Loucy (cell line): ENCODE measurements at regions not wholly inside any gene's neighbourhood (a gene's known extent, or its start where the extent isn't known, plus 50 kb on each side); places are given as distances from the start of the nearest gene placed in this dataset.

ENCODE experiments used
- EZH2phosphoT487 ChIP-seq: fragments of 200-600 bp; IDR thresholded peaks from 2 replicates; pipeline ENCODE4 v1.6.1; 2018; ENCODE audit warnings: antibody characterized with exemption, mild to moderate bottlenecking, moderate library complexity, borderline replicate concordance
- TF ChIP-seq, protein P1 (sequence below): fragments of 200-600 bp; sonication (generic); conservative IDR thresholded peaks from 2 replicates; pipeline ENCODE4 v1.5.1; 2014; ENCODE audit warnings: mild to moderate bottlenecking, antibody characterized with exemption, low read length

DNA sequence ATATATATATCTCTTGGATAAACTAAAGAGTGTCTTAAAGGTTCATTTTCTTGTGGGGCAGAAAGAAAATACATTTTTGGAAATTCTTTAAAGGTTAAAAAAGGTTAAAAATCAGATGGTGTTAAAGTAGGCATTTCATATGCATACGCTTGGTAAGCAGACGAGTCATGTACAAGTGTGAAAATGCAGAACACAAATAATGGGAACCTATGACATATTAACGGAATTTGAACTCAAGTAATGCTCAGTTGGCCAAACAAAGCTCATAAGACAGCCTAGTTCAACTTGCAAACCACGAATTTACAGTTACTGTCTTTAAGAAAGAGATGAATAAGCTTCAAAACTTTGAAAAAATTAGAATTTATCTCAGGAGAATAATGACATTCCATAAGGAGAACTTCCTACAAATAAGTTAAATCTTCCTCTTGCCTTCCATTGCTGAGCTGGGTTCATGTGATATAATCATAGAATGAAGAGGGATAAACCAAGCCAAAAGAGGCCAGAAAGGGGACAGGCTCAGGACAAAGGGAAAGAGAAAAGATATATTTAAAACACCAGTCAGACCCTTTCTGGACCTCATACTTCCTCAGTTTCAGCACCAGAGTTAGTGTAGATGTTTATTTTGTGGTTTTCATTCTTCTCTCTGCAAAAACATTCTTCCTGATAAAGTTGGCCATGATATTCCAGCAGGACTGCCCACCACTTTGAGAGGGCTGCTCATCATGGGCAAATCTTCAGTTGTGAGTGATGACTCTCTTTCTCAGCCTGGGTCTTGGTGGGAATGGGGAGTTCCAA lies 256.7 kb upstream of the CD180 start:
- TF ChIP-seq, protein P1, sequence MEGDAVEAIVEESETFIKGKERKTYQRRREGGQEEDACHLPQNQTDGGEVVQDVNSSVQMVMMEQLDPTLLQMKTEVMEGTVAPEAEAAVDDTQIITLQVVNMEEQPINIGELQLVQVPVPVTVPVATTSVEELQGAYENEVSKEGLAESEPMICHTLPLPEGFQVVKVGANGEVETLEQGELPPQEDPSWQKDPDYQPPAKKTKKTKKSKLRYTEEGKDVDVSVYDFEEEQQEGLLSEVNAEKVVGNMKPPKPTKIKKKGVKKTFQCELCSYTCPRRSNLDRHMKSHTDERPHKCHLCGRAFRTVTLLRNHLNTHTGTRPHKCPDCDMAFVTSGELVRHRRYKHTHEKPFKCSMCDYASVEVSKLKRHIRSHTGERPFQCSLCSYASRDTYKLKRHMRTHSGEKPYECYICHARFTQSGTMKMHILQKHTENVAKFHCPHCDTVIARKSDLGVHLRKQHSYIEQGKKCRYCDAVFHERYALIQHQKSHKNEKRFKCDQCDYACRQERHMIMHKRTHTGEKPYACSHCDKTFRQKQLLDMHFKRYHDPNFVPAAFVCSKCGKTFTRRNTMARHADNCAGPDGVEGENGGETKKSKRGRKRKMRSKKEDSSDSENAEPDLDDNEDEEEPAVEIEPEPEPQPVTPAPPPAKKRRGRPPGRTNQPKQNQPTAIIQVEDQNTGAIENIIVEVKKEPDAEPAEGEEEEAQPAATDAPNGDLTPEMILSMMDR: no peak
- no peak for TF ChIP-seq EZH2phosphoT487
